CD4-positive, alpha-beta T cell treated with Interferon alpha-2 for 1 hour (primary cell): ENCODE measurements at regions not wholly inside any gene's neighbourhood (a gene's known extent, or its start where the extent isn't known, plus 50 kb on each side); places are given as distances from the start of the nearest gene placed in this dataset.

Experiments used
- DNase-seq, 2 donors: peaks; one replicate each; pipeline ENCODE4 v3.0.0-alpha.2; 2020 to 2022

GRCh38 chr9:38118862-38119438, 49.9 kb upstream of the SHB start:
- no peak for DNase-seq
